ENCODE measurements at regions not wholly inside any gene's neighbourhood (a gene's known extent, or its start where the extent isn't known, plus 50 kb on each side); places are given as distances from the start of the nearest gene placed in this dataset.

DNA sequence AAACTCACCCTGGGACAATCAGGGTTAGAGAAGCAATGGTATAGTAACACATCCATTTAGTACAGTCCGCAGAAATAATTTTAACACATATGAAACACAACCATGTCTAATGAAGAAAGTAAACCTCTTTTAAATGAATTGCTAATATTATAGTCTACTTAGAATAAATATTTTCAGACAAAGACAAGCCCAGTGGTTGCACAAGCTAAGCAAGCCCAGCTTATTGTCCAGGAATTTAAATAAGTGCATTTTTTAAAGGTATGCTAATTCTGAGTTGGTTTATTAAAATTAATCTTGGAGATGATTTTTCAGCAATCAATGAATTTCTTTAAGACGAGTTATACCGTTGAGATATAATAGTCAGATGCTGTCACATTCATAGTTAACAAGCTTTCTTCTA is 118.8 kb upstream of the BLID start:
- no peak for DNase-seq (ENCODE audit: low read depth)

GRCh38 chr11:122234257-122234656 is 118.2 kb upstream of the BLID start:
- no peak for DNase-seq (ENCODE audit: low read depth)

GRCh38 chr11:122232985-122233384 is 117.0 kb upstream of the BLID start:
- no peak for DNase-seq (ENCODE audit: low read depth)

GRCh38 chr11:122230385-122230755 is 114.4 kb upstream of the BLID start:
- DNase-seq (ENCODE audit: low read depth) = no peak

GRCh38 chr11:122229481-122230384 is 113.7 kb upstream of the BLID start:
- no peak for DNase-seq (ENCODE audit: low read depth)

GRCh38 chr11:122229078-122229477 is 113.1 kb upstream of the BLID start:
- no peak for DNase-seq (ENCODE audit: low read depth)

- DNase-seq (ENCODE audit: low read depth) = no peak
Observed at GRCh38 chr11:122226810-122227379, 110.9 kb upstream of the BLID start.

- DNase-seq (ENCODE audit: low read depth) = no peak
Observed at GRCh38 chr11:122224867-122225266, 108.9 kb upstream of the BLID start.

- no peak for DNase-seq (ENCODE audit: low read depth)
Observed at GRCh38 chr11:122220321-122220720, 104.3 kb upstream of the BLID start.

DNA sequence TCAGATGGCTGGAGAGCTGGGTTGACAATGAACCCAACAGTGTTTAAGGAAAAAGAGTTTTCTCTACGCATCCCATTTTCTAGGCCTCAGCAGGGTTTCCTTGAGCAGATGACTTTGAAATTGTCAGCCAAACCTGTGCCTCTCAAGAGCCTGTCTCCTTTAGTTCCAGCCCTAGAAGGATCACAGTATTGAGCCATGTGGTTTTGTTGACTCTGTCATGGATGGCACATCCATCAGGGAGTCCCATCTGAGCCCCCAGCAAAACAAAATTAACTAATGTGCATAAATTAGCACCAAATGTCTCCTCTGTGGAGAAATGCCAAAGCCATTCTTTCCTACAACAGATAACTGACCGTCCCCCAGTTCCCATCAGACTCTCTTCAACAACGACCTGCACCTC is 103.8 kb upstream of the BLID start:
- no peak for DNase-seq (ENCODE audit: low read depth)

DNA sequence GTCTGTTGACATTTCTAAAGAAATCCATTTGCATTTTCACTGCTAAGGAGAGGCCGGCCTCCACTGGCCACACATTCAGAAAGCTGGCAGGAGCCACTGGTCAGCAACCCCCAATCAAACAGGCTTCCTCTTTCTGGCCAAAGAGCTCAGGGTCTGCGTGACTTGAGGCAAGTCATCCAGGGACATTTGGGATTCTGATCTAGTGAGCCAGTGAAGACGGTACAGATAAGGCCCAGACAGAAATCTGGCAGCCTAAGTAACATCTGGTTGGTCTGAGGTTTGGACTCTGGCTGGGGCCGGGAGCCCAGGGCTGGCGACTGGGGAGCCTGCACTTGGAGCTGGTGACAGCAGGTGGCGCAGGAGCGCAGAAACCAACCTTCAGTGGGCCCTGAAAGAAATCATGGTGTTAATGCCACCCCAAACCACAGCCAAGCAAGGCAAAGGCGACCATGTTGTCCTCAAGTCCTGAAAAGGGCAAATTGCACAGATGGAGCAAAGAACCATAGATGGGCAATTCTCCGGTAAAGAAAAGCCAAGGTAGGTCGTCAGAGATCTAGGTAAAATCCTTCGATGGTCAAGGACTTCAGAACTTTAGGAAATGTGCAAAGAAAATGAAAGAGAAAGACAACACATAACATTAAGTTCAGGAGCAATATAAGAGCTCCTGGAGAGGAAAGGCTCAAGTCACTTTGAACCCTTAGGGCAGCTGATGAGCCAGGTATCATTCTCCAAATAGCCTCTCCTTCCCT is 99.4 kb upstream of the BLID start:
- DNase-seq (ENCODE audit: low read depth) = no peak

DNA sequence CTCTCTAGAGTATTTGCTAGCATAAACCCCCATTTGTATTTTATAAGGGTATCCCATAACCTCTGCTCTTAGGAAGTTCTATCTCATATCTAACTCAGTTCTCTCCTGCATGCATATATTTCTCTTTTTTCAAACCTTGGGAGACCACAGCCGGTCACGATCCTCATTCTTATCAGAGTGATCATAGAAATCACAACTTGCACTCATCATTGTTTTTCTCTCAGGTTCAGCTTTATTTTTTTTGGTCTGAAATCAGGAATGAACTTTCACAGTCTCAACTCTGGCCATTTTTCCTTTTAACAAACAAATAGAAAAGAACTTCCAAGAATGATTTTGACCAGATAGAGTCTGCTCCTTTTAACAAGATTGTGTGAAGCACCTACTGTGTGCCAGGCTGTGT is 98.6 kb upstream of the BLID start:
- no peak for DNase-seq (ENCODE audit: low read depth)

GRCh38 chr11:122214080-122214479 is 98.1 kb upstream of the BLID start:
- DNase-seq (ENCODE audit: low read depth) = no peak

GRCh38 chr11:122213171-122213570 is 97.2 kb upstream of the BLID start:
- no peak for DNase-seq (ENCODE audit: low read depth)

- no peak for DNase-seq (ENCODE audit: low read depth)
Observed at GRCh38 chr11:122210367-122210997, 94.5 kb upstream of the BLID start.

DNA sequence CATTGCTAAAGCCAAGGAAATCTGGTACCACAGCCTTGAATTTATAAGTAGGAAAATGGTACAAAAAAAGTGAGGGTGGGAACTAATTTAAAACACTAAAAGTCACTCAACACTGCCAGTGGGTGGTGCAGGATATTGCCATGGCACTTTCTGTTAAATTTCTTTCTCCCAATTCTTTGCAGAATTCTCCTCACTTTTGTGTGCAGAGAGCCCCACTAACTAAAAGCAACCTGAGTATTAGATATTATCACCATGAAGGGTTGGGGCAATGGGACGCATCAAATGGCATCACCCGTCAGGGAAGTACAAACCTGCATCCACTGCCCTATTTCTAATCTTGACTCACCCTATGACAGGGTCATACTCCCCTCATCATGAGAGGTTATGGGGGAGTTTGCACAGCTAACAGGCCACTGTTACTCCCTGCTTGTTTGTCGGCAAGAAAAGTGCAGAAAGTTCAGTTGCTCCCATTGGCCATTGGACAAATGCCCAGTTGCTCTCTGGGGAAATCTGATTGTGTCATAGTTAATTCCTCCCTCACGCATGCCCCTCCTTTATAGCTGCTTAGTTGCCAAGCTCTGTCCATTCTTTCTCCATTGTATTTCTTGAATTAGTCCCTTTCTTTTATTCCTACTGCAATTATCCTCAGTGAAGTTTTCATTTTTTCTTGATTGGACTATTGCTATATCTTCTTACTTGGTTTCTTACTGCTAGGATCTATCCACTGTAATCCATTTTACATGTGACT is 93.8 kb upstream of the BLID start:
- DNase-seq (ENCODE audit: low read depth) = no peak

DNA sequence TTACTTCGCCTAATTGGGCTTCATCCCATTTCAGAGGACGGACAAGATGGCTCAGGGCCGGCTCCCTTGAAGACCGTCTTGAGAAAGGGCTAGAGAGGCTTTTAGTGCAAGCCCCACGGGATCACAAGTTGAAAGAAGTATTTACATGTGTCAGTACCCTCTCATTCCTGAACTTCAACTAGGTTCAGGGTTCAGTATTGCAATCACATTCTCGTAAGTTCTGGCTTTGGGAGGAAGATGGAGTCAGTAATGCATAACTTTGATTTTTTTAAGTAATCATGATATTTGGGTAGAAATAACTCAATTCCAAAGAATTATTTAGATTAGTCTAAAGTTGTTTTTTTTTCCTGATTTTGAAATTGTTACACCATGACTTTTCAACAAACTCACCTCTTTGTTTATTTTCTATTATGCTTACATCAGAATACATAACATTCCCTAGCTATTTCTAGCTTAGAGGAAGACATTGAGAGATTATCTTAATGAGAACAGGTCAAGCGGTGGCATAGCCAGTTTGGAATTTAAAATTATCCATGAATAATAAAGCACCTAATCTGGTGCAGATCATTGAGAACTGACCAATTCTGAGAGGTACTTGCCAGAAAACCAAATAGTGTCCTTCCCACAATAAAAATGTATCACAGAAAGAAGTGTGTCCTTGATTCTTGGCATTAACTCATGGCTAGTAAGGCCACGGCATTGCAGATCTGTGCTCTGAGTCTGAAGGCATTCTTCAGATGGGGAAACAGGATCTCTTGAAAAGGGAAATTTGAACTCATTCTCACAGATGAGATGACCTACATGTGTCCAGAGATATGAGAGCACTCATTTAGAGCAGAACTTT is 92.1 kb upstream of the BLID start:
- DNase-seq (ENCODE audit: low read depth) = no peak

GRCh38 chr11:122207505-122207904 is 91.5 kb upstream of the BLID start:
- DNase-seq (ENCODE audit: low read depth) = no peak

GRCh38 chr11:122205036-122205435 is 89.0 kb upstream of the BLID start:
- no peak for DNase-seq (ENCODE audit: low read depth)

- DNase-seq (ENCODE audit: low read depth) = no peak
Observed at GRCh38 chr11:122204206-122204605, 88.2 kb upstream of the BLID start.

GRCh38 chr11:122202951-122203456 is 87.0 kb upstream of the BLID start:
- DNase-seq (ENCODE audit: low read depth) = no peak
